Brain pericyte (primary cell): ENCODE measurements at regions not wholly inside any gene's neighbourhood (a gene's known extent, or its start where the extent isn't known, plus 50 kb on each side); places are given as distances from the start of the nearest gene placed in this dataset.
"Not testable (repeated sequence)": the region's sequence is repeated elsewhere in the genome, so short reads cannot be mapped to it uniquely, and the experiment has no call there.

Experiments
- DNase-seq: peaks from one replicate; pipeline ENCODE4 v3.0.0-alpha.2; 2012; ENCODE audit warnings: low read depth, low spot score

DNA sequence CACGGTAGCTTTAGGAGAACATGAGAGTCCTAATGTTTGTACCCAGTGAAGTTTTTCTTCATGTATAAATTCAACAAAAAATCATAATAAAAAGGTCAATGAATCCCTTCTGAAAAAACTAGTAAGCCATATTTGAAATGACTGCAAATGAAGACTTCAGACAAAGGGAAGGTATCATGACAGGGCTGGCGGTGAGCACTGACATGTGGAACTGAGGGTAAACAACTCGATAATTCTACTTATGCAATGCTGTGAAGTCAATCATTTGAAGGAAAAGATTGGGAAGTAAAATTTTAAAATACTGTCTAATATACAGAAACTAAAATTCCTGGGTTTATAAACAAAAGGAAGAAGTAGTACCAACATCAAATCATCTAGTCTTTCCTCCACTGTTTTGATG is 190.2 kb upstream of the COPS8 start:
- DNase-seq = no peak

DNA sequence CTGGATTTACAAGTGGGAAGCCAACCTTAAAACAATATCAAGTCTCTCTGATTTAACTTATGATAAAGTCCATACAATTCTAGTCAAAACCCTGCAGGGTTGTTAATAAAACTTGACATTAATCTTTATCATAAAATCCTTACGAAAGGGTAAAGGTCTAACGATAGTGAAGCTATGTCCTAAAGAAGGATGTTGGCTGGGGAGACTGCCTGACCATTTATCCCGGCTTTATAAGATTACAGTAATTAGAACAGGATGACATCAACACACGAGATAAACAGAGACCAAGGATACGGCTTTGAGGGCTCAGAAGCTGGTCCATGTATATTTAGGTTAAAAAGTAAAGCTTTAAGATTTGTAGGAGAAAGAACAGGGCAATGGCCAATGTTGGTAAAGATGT is 189.0 kb upstream of the COPS8 start:
- no peak for DNase-seq

DNA sequence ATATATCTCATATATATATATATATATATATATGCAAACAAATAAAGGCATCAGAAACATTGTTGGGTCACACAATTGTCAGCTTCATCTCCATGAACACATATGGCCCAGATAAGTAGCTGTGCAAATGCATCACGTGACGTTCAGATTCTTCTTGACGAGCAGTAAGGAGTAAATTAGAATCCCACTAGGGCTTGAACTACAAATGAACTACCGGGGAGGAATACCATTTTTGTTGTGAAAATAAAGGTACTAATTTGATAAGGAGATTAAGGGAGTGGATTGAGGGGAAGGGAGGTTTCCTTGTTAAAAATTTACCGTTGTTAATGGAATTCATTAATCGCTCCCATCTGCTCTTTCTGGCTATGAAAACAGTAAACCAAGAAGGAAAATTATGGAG is 186.5 kb upstream of the COPS8 start:
- DNase-seq = no peak

DNA sequence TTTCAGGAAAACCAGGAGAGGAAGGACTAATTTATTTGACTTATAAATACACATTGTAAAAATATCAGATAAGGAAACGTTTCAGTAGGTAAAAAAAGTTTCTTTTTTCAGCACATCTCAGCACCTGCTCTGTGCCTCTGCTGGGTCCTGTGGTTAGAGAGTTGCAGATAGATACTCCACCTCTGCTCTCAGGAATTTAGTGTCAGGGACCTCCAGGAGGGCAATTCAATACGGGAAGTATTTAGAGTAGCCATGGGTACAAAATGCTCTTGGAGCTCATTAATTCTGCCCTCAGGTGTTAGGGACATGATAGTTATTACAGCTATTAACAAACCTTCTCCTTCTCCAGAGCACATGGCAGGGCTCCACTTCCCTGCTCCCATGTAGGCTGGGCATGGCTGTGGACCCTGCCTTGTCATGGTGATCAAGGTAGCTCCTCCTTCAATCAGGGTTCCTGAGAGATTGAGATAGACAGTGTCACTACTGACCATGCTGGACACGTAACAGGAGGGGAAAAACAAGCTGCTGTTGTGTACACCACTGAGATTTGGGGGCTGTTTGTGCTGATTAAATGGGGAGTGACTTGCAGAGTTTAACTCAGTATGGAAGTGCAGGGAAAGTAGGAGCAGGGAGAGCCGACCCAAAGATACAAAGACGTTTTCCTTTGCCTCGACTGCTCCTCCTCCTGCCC is 185.6 kb upstream of the COPS8 start:
- DNase-seq = no peak

DNA sequence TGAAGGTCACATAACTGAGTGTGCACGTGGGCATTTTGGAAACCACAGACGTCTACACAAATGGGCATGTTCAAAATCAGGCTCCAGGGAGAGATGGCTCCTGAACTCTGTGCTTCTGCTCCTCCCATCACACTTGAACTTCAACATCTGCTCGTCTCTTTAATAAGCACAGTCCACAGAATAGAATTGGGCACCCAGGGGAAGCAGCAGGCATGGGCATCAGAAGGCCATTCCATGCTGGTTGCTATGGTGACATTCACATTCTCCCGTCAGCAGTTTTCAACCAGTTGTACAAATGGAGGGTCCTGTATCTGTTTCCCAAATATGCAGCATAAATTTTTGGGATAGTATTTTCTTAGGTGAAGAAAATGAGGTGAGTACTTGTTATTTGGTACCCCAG is 183.7 kb upstream of the COPS8 start:
- DNase-seq = no peak

DNA sequence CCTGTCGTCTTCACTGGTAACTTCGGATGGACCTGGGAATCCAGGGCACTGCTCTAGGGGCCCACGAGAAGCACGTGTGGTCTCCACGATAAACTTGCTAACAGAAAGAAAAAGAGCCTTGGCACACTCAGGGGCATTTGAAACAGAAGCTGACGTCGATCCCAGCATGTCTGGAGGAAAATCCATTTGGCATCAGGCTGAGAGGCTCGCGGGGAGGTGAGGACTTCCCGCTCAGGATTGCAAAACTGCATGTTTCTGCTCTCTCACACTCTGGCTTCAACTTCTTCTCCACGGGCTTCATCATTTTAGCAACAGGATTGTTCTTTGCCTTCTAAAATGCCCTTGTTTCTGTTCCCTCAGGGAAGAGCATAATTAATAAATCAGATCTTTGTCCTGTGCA is 181.7 kb upstream of the COPS8 start:
- no peak for DNase-seq

DNA sequence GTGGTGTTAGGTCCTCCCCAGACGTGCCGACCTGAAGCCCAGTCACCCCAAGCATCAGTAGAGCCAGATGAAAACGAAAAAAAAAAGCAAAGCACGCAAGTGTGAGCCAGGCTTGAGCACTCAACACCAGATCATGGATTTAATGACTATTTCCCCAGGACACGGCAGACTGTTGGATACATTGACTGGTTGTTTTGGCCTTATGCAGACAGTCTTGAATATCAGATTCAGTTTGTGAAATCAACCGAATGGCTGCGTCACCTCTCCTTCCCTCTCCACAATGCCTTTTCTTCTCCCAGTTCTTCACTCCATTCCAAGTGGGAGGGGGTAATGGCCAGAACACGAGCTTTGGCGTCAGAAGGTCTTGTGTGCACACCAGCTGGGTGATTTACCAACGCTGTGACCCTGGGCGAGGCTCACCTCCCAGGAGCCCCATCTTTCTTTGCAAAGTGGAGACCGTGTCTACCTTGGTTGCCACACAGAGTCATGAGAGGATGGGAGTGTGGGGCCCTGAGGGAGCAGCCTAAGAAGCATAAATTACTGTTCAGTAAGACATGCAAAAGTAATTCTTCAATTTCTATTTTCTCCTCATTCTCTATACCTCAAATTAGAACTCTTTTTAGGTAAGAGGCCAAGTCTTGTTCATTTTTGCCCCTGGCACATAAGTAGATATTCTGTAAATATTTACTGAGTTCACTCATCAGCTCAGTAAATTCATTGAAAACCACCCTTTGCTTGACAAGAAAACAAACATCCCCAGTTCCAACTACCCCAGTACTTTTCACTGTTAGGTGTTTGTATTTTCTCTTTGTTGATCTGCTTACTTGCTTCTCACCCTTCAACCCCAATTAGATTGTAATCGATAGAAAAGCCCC is 181.1 kb upstream of the COPS8 start:
- DNase-seq = no peak

DNA sequence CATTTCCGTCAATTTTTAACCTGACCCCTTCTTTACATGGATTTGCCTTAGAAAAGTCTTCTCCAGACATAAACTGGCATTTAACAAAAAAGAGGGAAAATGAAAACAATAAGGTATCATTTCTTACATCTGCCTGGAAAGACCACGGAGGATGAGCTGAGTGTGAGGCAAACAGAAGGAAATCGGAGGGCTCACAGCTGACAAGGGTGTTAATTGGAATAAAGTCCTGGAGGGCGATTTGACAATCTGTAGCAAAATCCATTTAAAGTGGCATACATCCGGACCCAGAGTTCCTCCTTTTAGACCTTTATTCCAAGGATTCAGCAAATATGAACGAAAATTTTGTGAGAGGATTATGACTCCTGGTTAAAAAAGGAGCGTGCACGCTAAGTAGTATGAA is 179.7 kb upstream of the COPS8 start:
- no peak for DNase-seq

DNA sequence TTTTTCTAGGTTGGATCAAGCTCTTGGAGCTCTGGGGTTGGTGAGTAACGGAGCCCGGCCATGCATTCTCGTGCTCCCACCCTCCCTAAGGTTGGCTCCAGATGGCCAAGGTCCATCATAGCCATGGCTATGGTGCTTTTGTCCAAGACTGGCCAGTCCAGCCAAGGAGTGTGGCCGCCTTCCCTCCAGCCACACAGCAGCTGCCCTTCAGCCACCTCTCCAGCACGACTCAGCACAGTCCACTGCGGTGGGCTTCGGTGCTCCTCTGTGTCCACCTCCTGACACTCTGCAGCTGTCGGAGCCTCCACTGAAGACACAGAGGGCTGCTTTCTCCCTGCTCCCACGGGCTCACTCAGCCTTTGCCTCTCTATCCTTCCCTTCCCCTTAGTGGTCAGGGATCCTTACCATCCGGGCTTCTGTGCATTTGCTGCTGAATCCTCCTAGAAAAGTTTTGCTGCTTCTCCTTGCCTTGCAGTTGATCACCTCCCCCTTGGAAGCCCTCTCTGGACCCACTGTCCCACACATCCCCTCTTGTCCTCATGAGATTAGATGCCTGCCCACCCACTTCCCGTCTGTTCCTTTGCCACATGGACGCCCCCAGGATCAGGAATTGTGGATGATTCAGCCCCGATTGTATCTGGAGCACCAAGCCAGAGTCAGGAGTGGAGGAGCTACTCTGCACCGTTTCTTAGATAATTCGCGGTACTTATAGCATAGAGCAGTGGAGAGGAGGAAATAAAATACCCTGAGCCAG is 177.1 kb upstream of the COPS8 start:
- no peak for DNase-seq

DNA sequence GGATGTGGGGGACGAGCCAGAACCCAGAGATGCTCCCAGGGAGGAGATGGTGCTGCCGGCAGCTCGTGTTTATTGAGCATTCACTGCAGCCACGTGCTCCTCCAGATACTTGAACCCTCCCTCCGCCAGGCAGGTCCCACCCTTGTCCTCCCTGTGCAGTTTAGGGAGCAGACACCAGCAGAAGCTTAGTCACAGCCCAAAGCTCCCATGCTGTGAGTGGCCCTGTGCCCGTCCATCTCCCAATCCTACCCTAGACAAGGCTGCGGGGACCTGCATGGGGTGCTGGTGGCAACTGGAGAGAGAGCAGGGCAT is 176.5 kb upstream of the COPS8 start:
- DNase-seq = no peak

DNA sequence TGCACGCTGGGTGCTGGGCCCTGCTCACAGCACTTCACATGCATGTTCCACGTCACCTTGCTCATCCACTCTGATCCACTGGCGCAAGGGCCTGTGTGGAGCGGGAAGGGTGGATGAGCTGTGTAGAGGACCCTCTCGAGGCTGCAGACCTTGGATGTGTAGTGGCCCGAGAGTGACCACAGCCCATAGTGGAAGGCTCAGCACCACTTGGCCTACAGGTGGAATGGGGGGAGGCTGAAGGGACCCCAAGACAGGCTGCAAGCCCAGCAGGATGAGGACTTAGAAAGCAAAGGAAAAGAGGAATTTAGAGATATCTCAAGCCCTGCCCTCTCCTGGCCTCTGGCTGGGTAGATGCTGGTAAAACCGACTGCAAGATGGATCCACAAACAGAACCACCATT is 175.9 kb upstream of the COPS8 start:
- no peak for DNase-seq

DNA sequence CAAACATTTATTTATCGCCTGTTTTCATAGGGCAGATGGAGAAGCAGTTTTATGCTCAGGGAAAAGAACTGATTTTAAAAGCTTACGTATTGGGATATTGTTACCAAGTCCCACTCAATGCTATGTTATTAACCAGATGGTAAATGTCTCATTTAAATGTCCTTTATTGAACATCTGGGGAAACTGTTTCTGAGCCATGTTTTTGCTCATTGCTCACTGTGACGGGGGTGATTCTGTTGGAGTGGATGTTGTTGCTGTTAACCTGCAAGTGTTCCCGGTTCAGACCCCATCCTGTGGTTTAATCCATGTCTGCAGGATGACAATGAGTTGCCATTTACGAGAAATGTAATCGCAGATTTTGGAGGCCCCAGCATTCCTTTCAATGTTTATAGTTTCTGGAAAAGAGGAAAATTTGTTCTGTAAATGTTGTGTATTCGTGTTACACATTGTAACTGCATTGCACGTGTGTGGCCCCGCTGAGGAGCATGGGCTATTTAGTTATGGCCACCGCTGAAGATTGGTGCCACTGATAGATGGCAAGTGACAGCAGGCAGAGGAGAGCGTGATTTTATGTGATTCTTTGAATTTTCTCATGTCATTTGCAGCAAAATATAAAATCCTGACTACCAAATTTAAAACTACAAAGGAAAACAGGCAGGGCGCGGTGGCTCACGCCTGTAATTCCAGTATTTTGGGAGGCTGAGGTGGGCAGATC is 174.8 kb upstream of the COPS8 start:
- no peak for DNase-seq

DNA sequence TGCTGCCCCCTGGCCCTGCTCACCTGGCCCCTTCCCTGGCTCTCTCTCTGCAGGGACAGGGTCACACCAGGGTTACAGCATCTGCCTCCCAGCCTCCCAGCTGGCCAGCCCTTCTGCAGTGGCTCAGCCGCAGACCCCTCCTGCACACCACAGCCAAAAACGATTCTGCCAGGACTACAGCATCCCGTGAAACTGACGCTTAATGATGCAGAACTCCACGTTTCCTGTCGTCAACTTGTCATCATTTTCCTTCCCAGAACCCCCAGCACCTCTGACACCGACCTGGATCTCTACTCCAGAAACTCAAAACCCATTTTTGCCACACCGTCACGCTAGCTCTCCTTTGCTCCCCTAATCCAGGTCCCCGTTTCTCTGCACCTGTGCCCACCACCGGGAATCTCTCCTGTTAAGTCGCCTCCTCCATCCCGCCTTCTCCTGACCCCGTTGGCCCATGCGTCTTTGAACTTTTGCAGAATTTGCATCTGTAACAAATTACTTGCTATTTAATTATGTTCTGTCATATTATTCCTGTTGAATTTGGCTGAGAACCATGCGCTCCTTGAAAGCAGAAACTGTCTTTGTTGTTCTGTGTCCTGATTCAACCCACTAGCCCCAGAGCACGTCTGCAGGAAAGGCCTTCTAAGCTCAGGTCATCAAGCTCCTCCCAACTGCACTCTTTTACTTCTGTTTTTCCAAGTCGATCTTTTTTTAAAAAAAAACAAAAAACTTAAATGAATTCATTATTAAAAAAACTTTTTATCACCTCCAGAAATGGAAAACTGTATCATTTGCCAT is 173.2 kb upstream of the COPS8 start:
- DNase-seq = no peak

DNA sequence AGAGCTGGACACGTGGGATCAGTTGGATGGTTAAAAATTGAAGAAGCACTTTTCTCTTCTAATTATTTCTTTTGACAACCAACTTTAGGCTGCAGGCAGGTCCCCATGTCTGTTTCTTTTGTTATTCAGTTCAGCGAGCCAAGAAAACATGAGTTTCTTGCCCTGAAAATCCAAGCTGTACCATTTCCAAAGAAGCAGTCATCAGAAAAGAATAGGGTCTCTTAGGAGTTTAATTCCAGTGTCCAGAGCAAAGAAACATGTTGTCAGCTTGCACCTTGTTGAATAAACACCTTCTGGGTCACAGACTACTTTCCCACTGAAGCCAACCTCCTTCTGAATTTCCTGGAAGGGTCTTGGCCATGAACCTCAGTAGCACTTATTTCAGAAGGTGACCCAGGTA is 170.5 kb upstream of the COPS8 start:
- no peak for DNase-seq

DNA sequence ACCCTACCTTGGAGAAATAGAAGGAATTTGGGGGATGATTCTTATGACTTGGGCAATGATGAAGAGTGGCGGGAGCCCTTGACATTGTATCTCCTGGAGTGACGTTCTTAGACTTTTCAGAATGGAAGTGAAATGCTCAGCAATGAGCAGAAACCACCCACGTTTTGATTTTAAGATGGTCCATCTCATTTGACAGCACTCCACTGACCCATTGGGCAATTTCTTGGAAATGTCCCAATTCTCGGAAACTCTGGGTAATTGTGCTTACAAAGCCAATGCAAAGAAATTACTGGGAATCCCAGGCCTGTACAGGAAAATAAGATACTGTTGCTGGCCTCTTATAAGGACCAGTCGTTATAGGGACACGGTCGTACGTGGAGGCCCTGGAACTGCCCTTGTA is 170.0 kb upstream of the COPS8 start:
- DNase-seq = no peak

DNA sequence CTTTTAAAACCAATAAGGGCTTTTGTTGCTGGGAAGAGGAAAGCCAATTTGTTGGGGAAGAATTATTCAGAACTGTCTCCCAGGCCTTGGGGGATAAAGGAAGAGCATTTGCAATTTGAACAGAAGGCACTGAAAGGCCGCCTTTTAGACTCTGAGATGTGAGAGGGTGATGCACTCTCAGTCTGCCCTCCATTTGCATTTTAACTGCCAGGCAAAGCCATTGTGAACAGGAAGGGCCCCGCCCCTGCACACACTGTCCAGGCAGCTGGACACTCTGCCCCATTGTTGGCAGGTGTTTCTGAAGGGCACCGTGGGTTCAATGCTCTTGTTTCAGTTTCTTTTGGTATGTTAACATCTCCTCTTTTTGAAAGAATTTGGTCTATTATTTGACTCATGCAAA is 169.5 kb upstream of the COPS8 start:
- DNase-seq = no peak

DNA sequence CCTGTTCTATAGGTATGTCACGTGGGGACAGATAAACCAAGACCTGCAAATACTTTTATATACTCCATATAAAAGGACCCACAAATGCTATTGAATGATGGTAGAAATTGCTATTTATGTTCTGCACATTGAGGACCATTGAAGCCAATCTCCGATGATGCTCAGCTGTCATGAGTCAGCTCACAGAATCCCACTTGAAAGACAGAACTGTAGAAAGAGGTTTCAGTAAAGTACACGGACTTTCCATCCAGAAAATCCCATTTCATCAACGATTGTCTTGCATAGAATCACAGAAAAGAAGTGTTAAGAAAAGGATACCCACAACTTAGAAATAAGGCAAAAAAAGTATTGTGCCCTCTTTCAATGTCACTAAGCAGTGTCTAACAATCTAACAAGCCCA is 169.0 kb upstream of the COPS8 start:
- DNase-seq = no peak

DNA sequence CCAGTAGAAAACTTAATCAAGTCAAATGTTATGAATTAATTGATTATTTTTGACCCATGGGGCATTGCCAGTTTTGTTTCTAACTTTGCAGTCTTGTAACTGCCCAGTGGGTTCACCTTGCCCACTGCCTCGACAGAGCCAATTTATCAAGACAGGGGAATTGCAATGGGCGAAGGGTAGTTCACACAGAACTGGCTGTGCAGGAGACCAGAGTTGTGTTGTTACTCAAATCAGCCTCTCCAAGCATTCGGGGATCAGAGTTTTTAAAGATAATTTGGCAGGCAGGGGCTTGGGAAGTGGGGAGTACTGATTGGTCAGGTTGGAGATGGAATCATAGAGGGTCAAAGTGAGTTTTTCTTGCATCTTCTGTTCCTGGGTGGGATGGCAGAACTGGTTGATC is 168.5 kb upstream of the COPS8 start:
- DNase-seq = no peak

DNA sequence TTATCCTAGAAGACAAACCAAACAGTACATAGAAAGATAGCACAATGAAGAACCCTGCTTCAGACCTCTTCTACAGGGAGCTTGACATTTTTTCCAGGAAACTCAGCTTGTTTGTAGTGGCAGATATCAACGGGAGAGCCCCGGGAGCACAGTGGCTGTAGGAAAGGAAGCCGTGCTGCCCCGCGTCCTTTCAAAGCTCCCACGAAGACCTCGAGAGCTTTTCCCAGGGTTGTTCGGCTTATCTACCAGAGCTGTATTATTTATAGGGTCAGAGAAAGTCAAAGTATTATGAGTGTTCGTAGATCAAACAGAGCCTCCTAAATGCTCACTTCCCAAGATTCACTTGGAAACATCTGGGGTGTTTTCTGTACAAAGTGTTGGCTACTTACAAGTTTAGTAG is 167.1 kb upstream of the COPS8 start:
- DNase-seq = no peak

DNA sequence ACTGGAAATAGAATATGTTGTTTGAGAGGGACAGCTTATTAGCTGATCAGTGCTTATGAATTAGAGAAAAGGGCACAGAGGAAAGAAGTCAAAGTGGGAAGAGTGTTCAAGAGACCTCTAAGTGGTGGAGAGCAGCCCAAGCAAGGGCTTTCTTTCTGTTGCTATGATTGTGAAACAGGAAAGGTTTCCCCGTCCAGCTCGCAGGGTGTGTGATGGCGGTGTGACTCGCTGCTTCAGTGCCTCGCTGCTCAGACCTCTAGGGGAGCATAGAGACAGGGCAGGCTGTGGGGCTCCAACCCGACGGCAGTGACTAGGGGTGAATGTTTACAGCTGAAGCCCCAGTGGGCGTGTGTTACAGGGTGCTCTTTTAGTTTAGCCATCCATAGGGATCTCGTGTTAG is 166.5 kb upstream of the COPS8 start:
- DNase-seq = no peak

DNA sequence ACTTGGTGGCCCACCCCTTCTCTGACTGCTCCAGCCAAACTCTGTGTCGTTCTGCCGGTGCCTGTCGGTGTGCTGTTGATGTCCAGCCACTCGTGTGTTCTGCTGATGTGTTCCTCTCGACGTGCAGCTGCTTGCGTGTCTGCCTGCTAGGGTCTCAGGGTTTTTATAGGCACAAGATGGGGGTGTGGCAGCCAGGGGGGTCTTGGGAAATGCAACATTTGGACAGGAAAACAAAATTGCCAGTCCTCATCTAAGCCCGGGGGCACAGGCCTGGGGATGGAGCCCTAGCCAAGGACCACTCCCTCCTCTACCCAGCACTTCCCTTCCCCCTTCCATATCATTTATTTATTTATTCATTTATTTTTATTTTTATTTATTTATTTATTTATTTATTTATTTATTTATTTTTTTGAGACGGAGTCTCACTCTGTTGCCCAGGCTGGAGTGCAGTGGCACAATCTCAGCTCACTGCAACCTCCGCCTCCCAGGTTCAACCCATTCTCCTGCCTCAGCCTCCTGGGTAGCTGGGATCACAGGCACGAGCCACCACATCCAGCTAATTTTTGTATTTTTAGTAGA is 165.8 kb upstream of the COPS8 start:
- not testable (repeated sequence) for DNase-seq
